Activated T-helper 9 cell treated with anti-CD3 and anti-CD28 coated beads, Interleukin-2, amount 50 U/mL, for 16 hours (primary cell): ENCODE measurements at regions not wholly inside any gene's neighbourhood (a gene's known extent, or its start where the extent isn't known, plus 50 kb on each side); places are given as distances from the start of the nearest gene placed in this dataset.

ENCODE experiments used
- DNase-seq: peaks from one replicate; pipeline ENCODE4 v3.0.0-alpha.2; 2020; ENCODE audit warnings: low read depth

GRCh38 chr5:108649646-108650045 lies 98.1 kb upstream of the FER start:
- DNase-seq = no peak

GRCh38 chr5:108649106-108649505 lies 98.6 kb upstream of the FER start:
- DNase-seq = no peak

DNA sequence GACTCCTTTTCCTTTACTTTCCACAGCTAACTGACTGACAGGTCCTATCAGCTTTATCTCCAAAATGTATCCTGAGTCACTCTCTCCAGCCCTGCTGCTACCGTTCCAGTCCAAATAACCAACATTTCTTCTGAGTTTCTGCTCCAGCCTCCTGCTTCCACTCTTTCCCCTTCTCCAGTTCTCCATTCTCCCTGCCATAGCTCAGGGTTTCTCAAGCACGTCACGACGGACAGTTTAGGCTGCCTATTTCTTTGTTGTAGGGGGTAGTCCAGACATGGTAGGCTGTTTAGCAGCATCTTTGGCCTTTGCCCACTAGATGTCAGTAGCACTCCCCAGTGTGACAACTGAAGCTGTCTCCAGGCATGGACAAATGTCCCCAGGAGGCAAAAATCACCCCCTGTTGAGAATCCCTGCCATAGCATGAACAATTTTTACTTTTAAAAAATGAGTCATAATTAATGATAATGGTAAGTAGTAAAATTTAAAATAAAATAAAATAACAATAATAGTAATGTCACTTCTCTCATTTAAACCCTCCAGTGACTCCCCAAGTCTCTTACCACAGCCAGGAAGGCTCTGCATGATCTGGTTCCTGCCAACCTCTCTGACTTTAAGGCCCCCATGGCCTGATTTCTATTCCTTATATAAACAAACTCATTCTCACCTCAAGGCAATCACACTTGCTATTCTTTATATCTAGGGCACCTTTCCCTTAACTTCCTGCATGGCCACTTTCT lies 105.4 kb upstream of the FER start:
- peak; percentile 3 for DNase-seq

DNA sequence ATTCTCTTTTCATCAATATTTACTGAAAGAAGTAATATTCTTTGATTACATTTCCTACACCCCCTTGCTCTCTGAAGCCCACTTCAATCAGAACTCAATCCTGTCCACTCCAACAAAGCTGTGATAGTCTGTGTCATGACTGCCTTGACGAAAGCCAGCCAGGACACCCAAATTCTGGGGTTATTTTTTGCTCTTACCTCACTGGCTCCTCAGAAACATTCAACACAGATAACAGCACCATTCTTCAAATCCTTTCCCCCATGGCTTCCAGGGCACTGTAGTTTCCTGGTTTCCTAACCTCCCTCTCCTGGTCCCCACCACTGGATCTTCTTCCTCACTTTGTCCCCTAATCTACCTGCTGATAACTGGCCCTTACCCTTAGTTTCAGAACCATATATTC lies 106.1 kb upstream of the FER start:
- DNase-seq = no peak

DNA sequence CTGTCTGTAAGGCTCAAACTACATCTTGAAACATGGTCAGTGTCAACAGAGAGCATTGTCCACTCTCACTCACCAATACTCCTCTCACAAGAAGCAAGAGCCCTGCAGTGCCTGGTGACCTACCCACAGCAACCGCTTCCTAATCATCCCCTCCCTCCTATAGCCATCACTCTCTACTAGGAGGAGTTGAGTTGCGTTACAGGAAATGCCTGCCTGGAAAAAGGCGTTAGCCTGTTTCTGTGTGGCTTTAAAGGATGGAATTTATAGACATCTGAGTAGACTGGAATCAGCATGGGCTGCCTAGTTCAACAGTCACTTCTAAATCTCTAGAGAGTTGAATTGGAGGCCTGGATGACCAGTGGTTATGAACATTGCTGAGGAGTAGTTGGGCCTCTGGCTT lies 108.3 kb upstream of the FER start:
- DNase-seq = no peak

- no peak for DNase-seq
Observed at GRCh38 chr5:108638021-108638420, 109.7 kb upstream of the FER start.

GRCh38 chr5:108637134-108637533 lies 110.6 kb upstream of the FER start:
- DNase-seq = no peak

DNA sequence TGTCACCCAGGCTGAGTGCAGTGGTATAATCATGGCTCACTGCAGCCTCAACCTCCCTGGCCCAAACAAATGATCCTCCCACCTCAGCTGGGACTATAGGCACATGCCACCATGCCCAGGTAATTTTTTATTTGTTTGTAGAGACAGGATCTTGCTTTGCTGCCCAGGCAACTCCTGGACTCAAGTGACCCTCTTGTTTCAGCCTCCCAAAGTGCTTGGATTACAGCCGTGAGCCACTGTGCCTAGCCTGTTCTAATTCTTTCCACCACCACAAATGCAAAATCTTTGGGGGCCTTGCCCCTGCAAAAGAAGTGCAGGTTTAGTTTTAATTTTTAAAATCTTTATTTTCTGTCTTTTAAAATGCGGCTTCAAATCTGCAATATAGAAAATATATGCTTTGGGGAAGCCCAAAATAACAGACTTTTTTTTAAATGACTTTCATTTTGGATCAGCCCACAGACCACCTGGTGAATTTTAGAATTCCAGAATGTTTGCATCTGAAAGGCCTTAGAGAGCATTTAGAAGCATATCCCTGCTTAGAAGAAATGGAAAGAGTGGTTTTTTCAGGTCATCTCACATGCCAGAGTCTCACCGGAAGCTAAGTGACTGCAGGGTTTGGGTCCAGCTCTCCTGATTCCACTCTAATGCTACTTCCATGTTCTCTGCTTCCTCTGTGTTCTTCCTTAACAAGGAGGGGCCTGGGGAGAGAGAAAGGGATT lies 111.4 kb upstream of the FER start:
- no peak for DNase-seq

- no peak for DNase-seq
Observed at GRCh38 chr5:108634617-108635288, 112.9 kb upstream of the FER start.

DNA sequence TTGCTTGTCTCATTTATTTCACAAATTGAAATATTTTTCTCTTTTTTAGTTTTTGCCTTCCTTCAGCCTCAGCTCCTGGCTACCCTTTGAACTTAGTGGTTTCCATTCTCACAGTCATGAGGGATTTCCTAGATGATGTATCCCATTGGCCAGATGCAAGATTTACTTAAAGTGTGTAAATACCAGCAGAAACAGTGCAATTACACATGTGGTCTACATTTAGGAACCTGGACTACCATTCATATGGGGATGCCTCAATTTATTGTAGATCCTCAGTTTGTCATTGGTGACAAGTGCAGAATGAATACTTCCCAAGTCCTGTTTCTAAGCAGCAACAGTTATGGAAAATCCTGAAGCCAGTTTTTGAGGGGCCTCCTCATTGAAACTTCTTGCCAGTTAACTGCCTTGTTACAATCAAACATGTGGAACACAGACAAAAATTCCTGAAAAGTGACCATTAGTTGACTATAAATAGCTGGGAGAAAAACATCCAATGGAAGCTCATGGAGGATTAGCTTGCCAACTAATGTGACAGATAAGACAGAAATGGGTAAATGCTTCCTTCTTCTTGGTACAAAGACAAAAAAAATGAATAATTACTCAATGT lies 113.6 kb upstream of the FER start:
- no peak for DNase-seq

DNA sequence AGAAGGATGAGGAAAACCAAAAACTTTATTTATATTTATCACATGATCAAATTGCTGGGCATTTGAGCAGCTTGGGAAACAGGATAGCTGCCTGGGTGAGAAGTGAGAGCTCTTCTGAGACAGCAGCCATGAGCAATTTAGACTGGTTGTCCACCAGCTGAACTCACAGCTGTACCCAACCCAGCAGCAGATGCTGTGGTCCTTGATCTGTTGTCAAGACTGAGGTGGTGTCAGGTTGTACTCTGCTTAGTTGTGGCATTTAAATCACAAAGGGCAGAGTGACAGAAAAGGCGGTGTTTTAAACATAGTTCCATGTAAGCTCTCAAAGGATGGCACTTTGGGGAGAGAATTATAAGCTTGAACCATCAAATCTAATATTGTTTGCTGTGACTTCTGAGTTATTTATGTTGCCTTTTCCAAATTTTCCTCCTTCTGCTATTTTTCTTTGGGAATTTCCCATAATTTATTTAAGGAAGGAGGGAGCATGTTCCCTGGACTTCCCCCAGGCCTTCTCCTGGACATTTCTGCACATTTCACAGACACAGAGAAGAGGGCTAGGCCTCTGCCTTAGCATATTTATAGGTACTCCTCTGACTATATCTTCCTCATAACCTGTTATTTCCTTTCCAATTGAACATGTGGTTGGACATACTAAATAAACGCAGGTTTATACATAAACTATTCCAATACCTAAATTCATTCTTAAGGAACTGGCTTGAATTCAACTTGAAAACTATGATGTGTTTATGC lies 117.7 kb upstream of the FER start:
- no peak for DNase-seq

GRCh38 chr5:108625654-108626053 lies 122.0 kb upstream of the FER start:
- no peak for DNase-seq

DNA sequence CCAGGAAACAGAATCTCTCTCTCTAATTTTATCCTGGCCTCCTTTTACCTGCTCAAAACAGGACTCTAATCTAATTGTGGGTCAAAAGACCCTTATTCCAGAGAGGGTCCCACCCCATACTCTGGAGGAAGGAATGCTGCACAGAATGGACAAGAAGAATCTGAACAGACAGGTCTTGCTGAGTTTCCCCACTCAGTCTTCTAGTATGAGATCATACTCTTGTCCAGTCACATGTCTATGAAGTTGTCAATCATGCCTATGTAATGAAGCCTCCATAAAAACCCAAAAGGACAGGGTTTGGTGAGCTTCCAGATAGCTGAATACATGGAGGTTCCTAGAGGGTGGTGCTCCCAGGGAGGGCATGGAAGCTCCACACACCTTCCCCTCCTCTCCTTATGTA lies 123.9 kb upstream of the FER start:
- DNase-seq = no peak

- no peak for DNase-seq
Observed at GRCh38 chr5:108620516-108620915, 127.2 kb upstream of the FER start.

DNA sequence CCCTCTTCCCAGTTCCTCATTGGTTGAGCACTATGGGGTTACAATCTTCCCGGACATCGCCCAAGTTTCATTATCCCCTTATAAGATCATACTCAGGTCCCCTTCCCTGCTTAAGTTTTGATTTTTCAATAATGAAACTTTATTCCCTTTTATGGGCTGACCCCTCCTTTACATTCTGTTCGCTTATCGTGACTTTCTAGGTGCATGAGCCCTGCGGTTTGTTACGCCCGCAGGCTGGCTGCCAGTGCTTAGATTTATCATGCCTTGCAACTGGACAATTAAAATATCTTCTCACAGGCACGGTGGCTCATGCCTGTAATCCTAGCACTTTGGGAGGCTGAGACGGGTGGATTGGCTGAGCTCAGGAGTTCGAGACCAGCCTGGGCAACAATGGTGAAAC lies 127.9 kb upstream of the FER start:
- no peak for DNase-seq

DNA sequence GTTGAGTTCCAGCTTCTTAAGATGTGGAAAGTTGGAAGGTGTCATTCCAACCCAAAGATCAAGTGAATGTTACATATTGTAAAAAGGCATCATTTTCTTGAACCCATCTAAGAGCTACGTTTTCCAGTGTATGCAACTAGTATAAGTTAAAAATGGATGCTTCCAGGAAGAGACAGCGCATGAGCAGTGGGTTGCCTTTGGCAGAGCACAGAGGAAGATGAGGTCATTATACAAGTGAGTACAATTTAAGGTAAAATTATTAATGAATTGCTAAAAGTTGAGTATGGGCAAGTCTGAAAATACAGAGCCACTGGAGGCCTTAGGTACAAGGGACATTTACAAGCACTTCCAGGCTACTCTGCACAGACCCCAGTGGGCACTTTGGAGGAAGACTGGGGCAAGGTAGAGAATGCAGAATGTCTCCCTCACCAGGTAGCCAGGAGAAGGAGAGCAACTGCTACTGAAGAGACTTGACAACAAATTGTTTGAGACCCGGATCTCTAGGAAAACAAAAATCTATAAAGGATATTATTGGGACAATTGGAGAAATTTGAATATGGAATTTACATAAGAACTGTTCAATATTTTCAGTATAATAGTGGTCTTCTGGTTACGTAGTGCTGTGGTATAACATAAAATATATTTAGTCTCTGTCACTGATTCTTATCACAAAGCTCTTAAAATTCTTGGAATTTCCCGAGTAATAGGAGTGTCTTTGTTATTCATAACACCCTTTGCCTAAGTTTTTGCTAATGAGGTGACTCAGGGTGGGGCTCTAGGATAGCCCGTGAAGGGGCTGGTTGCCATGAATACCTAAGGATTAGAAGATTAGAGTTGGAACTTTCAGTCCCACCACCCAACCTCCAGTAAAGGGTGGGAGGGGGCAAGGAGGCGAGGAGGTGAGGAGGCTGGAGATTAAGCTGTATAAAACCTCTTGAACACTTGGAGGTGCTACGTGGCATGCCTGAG lies 129.9 kb upstream of the FER start:
- no peak for DNase-seq

- no peak for DNase-seq
Observed at GRCh38 chr5:108615216-108615615, 132.5 kb upstream of the FER start.

- no peak for DNase-seq
Observed at GRCh38 chr5:108607421-108607820, 140.3 kb upstream of the FER start.

DNA sequence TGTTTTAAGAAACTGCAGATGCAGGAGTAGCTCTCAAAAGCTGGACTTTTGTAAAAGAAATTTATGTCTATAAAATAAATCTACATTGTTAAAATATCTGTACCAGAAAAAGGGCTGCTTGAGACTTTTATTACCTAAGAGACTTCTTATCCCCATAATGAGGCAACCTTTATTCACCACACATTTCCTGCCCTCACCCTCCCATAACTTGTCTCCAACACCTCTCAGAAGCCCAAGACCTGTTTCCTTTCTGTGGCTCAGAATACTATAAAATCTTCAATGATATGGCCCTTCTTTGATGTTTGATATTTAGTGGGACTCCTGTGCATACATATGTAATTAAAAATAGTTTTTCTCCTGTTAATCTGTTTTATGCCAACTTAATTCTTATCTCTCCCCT lies 141.5 kb upstream of the FER start:
- DNase-seq = no peak

DNA sequence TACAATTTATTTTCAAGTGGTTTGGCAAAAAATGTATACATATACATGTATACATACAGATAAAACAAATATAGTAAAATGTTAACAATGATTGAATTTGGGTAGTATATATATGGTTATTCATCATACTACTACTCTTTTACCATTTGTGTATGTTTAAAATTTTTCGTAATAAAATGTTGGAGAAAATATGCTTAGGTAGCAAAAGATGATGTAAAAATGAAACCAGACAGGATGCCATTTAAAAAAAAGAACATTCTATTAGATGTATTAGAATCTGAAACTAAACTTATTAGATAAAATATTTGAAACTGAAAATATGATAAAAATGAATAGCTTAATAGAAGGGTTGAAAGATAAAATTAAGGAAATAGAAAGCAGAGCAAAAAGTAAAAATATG lies 144.9 kb upstream of the FER start:
- DNase-seq = no peak

GRCh38 chr5:108590799-108591198 lies 156.9 kb upstream of the FER start:
- no peak for DNase-seq
